DND-41 (cell line): ENCODE measurements at regions not wholly inside any gene's neighbourhood (a gene's known extent, or its start where the extent isn't known, plus 50 kb on each side); places are given as distances from the start of the nearest gene placed in this dataset.

ENCODE experiments used
- ATAC-seq: fragments of 200-7000 bp; cut with Tn5 transposase; 3 replicates; pipeline ENCODE4 v1.9.1; 2021; ENCODE audit warnings: low read depth; ENCODE audit not compliant: insufficient read depth
- DNase-seq: peaks from one replicate; pipeline ENCODE4 v3.0.0-alpha.2; 2020
- H2AFZ ChIP-seq: 2 replicates; pipeline ENCODE4 v1.6.0; 2012; ENCODE audit warnings: low read depth, low read length
- H3K27ac ChIP-seq: 2 replicates; pipeline ENCODE4 v1.5.1; 2012; ENCODE audit warnings: low read length, inconsistent platforms
- H3K27me3 ChIP-seq: fragments of 200-600 bp; sonication (generic); 2 replicates; pipeline ENCODE4 v1.6.0; 2012; ENCODE audit warnings: low read length, mild to moderate bottlenecking, inconsistent platforms; ENCODE audit not compliant: insufficient read depth, poor library complexity
- H3K36me3 ChIP-seq: 2 replicates; pipeline ENCODE4 v1.5.1; 2012; ENCODE audit warnings: low read length, inconsistent platforms; ENCODE audit not compliant: insufficient read depth
- H3K4me1 ChIP-seq: 2 replicates; pipeline ENCODE4 v1.5.1; 2012; ENCODE audit warnings: mild to moderate bottlenecking, low read length; ENCODE audit not compliant: insufficient read depth
- H3K4me2 ChIP-seq: 2 replicates; pipeline ENCODE4 v1.6.0; 2012; ENCODE audit warnings: mild to moderate bottlenecking, moderate library complexity, low read length, inconsistent platforms; ENCODE audit not compliant: insufficient read depth
- H3K4me3 ChIP-seq, 2 experiments: fragments of 200-600 bp in 1 of 2; shearing (Covaris generic) in 1 of 2; 2 replicates each; pipeline ENCODE4 v1.5.1; 2012 to 2016; ENCODE audit warnings: inconsistent platforms in 2 of 2, low read length in 2 of 2, mild to moderate bottlenecking in 2 of 2, low read depth in 1 of 2, moderate library complexity in 1 of 2
- H3K79me2 ChIP-seq: 2 replicates; pipeline ENCODE4 v1.6.0; 2012; ENCODE audit warnings: low read length, inconsistent platforms; ENCODE audit not compliant: insufficient read depth
- H3K9ac ChIP-seq: 2 replicates; pipeline ENCODE4 v1.6.0; 2012; ENCODE audit warnings: low read depth, mild to moderate bottlenecking, inconsistent platforms, low read length, moderate library complexity
- H3K9me3 ChIP-seq: 2 replicates; pipeline ENCODE4 v1.5.1; 2012; ENCODE audit warnings: low read length, moderate library complexity, mild to moderate bottlenecking, inconsistent platforms; ENCODE audit not compliant: insufficient read depth, severe bottlenecking
- H4K20me1 ChIP-seq: 2 replicates; pipeline ENCODE4 v1.6.0; 2012; ENCODE audit warnings: low read length; ENCODE audit not compliant: insufficient read depth
- EZH2 ChIP-seq: IDR thresholded peaks from 3 replicates; pipeline ENCODE4 v1.6.1; 2012; ENCODE audit warnings: borderline replicate concordance, low read depth, mild to moderate bottlenecking, moderate library complexity, low read length, inconsistent platforms; ENCODE audit not compliant: severe bottlenecking
- TF ChIP-seq, protein P1 (sequence below): IDR thresholded peaks from 2 replicates; pipeline ENCODE4 v1.5.1; 2012; ENCODE audit warnings: borderline replicate concordance, low read length, moderate library complexity, mild to moderate bottlenecking; ENCODE audit not compliant: poor library complexity, severe bottlenecking; ENCODE audit errors: extremely low read depth

GRCh38 chr7:81285142-81285871 is 366.5 kb upstream of the SEMA3C start:
- Histone ChIP-seq H3K4me1 (no peaks in the 10 kb centered on the region), H3K4me2 (no peak overlapping the region), H3K79me2 (no peaks in the 10 kb centered on the region), H3K36me3 (no peaks in the 10 kb centered on the region), H2AFZ (no peak overlapping the region), H3K9me3 (no peaks in the 10 kb centered on the region), H3K9ac (no peak overlapping the region), H3K27me3 (no peaks in the 10 kb centered on the region), H3K4me3 (no peak overlapping the region), H3K27ac (no peak overlapping the region), H4K20me1 (no peaks in the 10 kb centered on the region)
- no peak for TF ChIP-seq EZH2
- TF ChIP-seq, protein P1, sequence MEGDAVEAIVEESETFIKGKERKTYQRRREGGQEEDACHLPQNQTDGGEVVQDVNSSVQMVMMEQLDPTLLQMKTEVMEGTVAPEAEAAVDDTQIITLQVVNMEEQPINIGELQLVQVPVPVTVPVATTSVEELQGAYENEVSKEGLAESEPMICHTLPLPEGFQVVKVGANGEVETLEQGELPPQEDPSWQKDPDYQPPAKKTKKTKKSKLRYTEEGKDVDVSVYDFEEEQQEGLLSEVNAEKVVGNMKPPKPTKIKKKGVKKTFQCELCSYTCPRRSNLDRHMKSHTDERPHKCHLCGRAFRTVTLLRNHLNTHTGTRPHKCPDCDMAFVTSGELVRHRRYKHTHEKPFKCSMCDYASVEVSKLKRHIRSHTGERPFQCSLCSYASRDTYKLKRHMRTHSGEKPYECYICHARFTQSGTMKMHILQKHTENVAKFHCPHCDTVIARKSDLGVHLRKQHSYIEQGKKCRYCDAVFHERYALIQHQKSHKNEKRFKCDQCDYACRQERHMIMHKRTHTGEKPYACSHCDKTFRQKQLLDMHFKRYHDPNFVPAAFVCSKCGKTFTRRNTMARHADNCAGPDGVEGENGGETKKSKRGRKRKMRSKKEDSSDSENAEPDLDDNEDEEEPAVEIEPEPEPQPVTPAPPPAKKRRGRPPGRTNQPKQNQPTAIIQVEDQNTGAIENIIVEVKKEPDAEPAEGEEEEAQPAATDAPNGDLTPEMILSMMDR: no peak
- DNase-seq (no peak), ATAC-seq (no peak)

DNA sequence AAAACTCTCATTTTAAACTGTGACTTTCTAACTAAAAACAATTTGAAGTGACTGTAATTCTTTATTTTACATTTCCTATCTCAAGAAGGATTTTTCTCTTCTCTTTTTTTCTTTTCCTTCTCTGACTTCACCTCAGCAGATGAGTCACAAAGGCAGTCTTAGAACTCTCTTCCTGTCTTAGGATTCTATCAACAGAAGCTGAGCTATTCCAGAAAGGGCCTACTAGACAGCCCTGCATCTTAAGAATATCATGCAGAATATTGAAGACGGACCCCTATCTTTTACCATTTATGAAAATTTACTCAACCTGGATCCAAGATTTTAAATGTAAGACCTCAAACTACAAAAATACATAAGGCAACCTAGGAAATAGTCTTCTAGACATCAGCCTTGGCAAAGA is 365.7 kb upstream of the SEMA3C start:
- H3K9me3 ChIP-seq: no peaks in the 10 kb centered on the region
- H3K36me3 ChIP-seq: no peaks in the 10 kb centered on the region
- H3K4me1 ChIP-seq: no peaks in the 10 kb centered on the region
- H4K20me1 ChIP-seq: no peaks in the 10 kb centered on the region
- DNase-seq (no peak), ATAC-seq (no peak)
- TF ChIP-seq, protein P1: no peak
- TF ChIP-seq EZH2: no peak
- no peak overlapping the region for H3K4me3 ChIP-seq
- H3K9ac ChIP-seq: no peak overlapping the region
- no peaks in the 10 kb centered on the region for H3K79me2 ChIP-seq
- H3K27me3 ChIP-seq: no peaks in the 10 kb centered on the region
- H2AFZ ChIP-seq: no peak overlapping the region
- no peak overlapping the region for H3K4me2 ChIP-seq
- no peak overlapping the region for H3K27ac ChIP-seq

GRCh38 chr7:81280531-81280930 is 361.7 kb upstream of the SEMA3C start:
- ATAC-seq: no peak
- H3K4me3 ChIP-seq: no peak overlapping the region
- no peaks in the 10 kb centered on the region for H3K36me3 ChIP-seq

More at GRCh38 chr7:81280531-81280930, 361.7 kb upstream of the SEMA3C start:
- H3K9me3 ChIP-seq: no peaks in the 10 kb centered on the region
- no peak overlapping the region for H3K4me2 ChIP-seq
- H3K79me2 ChIP-seq: no peaks in the 10 kb centered on the region
- no peaks in the 10 kb centered on the region for H3K27me3 ChIP-seq
- no peak overlapping the region for H3K27ac ChIP-seq
- no peaks in the 10 kb centered on the region for H3K4me1 ChIP-seq
- no peak overlapping the region for H2AFZ ChIP-seq
- no peaks in the 10 kb centered on the region for H4K20me1 ChIP-seq
- TF ChIP-seq EZH2: no peak
- TF ChIP-seq, protein P1: no peak
- DNase-seq: no peak
- no peak overlapping the region for H3K9ac ChIP-seq
